Activated CD4-positive, alpha-beta T cell treated with anti-CD3 and anti-CD28 coated beads for 36 hours (primary cell): ENCODE measurements at regions not wholly inside any gene's neighbourhood (a gene's known extent, or its start where the extent isn't known, plus 50 kb on each side); places are given as distances from the start of the nearest gene placed in this dataset.

Source experiments
- ATAC-seq: fragments of 200-7000 bp; cut with Tn5 transposase; one replicate; pipeline ENCODE4 v1.10.0; 2021; ENCODE audit warnings: mild to moderate bottlenecking, moderate library complexity
- CTCF ChIA-PET: fragments of 350-600 bp; sonication (Branson Sonifier 250); formaldehyde crosslinking; loops from one replicate; lab custom pipeline; 2021; ENCODE audit warnings: antibody characterized with exemption; lab: Charles Lee
- POLR2A ChIA-PET: fragments of 350-600 bp; sonication (Branson Sonifier 250); formaldehyde crosslinking; loops from one replicate; lab custom pipeline; 2021; ENCODE audit warnings: antibody characterized with exemption, inconsistent platforms; lab: Charles Lee
- DNase-seq: peaks from one replicate; pipeline ENCODE4 v3.0.0-alpha.2; 2020
- H3K27ac Mint-ChIP-seq: one replicate; pipeline ENCODE4 v1.8.0; 2021; ENCODE audit warnings: mixed read lengths
- H3K27me3 Mint-ChIP-seq: one replicate; pipeline ENCODE4 v1.8.0; 2021; ENCODE audit warnings: mixed read lengths
- H3K36me3 Mint-ChIP-seq: one replicate; pipeline ENCODE4 v1.8.0; 2021; ENCODE audit warnings: low read depth, mixed read lengths
- H3K4me1 Mint-ChIP-seq: one replicate; pipeline ENCODE4 v1.8.0; 2021; ENCODE audit warnings: mixed read lengths
- H3K4me3 Mint-ChIP-seq: one replicate; pipeline ENCODE4 v1.8.0; 2021; ENCODE audit warnings: mild to moderate bottlenecking, moderate library complexity, mixed read lengths
- H3K9me3 Mint-ChIP-seq: one replicate; pipeline ENCODE4 v1.8.0; 2021; ENCODE audit warnings: low read depth, mixed read lengths
- intact Hi-C, 2 experiments: fragments of 100-400 bp; cut with DNase I in 1 of 2; cut with micrococcal nuclease in 1 of 2; formaldehyde crosslinking; loops; one replicate each; pipeline versions ENCODE4 v1.14.2 to v1.15.1; 2022 to 2024; cut with DNase I, micrococcal nuclease

DNA sequence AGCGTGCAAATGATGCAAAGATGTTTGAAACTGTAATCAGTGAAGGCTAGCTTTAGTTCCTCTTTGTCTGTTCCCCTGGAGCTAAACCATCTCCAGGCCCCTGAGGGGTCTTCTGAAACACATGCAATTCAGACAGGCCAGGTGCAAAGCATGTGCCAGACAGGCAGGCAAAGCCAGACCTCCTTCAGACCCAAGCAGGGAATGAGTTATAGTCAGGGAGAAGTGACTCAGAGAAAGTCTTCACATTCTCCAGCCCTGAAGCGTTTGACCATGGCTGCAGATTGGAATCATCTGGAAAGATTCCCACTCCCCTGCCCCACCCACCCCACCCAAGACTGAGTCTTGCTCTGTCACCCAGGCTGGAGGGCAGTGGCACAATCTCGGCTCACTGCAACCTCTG is 187.0 kb upstream of the ISX start:
- Mint-ChIP-seq H3K27me3 (peaks cover 2% of the 10 kb centered on the region), H3K4me3 (no peak overlapping the region), H3K9me3 (no peaks in the 10 kb centered on the region), H3K36me3 (no peaks in the 10 kb centered on the region), H3K27ac (no peak overlapping the region), H3K4me1 (no peaks in the 10 kb centered on the region)
- no peak for ATAC-seq
- intact Hi-C loops: no loop called here
- POLR2A ChIA-PET: no interaction called here
- CTCF ChIA-PET: no interaction called here
- DNase-seq: no peak

GRCh38 chr22:34880662-34881061 is 185.3 kb upstream of the ISX start:
- no peak for ATAC-seq
- Mint-ChIP-seq H3K27me3 (peaks cover 1% of the 10 kb centered on the region), H3K4me3 (no peak overlapping the region), H3K4me1 (no peaks in the 10 kb centered on the region), H3K27ac (no peak overlapping the region), H3K36me3 (no peaks in the 10 kb centered on the region), H3K9me3 (no peaks in the 10 kb centered on the region)
- intact Hi-C loops: no loop called here
- ChIA-PET POLR2A (interaction anchor here (0.5 kb wide), 1 partner anchor 928 kb away, joined by 3 read pairs; no protein-coding TSS in a partner anchor), CTCF (no interaction called here)
- no peak for DNase-seq

DNA sequence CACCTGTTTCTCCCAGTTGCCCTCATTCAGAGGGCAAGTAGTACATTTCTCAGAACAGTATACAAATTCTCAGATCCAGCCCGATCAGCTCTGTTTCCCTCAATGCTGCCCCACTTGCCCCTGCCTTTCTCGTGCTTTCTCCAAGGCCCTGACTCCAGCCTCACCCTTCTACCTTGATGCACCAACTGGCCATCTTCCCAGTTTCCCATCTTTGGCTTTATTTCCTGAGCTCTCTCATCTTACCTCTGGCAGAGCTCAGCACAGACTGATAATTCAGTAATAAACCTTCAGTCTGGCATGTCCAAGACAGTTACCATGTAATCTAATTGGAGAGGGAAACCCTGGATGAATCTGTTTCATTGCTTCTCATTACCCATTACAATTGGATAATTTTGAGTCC is 184.5 kb upstream of the ISX start:
- DNase-seq: no peak
- CTCF ChIA-PET: no interaction called here
- H3K9me3 Mint-ChIP-seq: no peaks in the 10 kb centered on the region
- no peaks in the 10 kb centered on the region for H3K4me1 Mint-ChIP-seq
- POLR2A ChIA-PET: no interaction called here
- ATAC-seq: no peak
- H3K27ac Mint-ChIP-seq: no peak overlapping the region
- H3K27me3 Mint-ChIP-seq: peaks cover 1% of the 10 kb centered on the region
- intact Hi-C loops: no loop called here
- no peak overlapping the region for H3K4me3 Mint-ChIP-seq
- H3K36me3 Mint-ChIP-seq: no peaks in the 10 kb centered on the region

- H3K27me3 Mint-ChIP-seq: peaks cover 1% of the 10 kb centered on the region
- CTCF ChIA-PET: interaction anchor here (0.8 kb wide), 1 partner anchor 19 kb away, joined by 3 read pairs; no protein-coding TSS in a partner anchor
- peaks cover 3% of the 10 kb centered on the region for H3K9me3 Mint-ChIP-seq
- DNase-seq (no peak), ATAC-seq (no peak)
- no peak overlapping the region for H3K27ac Mint-ChIP-seq
- H3K4me3 Mint-ChIP-seq: no peak overlapping the region
- intact Hi-C loops: no loop called here
- H3K4me1 Mint-ChIP-seq: no peaks in the 10 kb centered on the region
- POLR2A ChIA-PET: no interaction called here
- H3K36me3 Mint-ChIP-seq: no peaks in the 10 kb centered on the region
These were observed 180.1 kb upstream of the ISX start for GRCh38 chr22:34885852-34886251.

DNA sequence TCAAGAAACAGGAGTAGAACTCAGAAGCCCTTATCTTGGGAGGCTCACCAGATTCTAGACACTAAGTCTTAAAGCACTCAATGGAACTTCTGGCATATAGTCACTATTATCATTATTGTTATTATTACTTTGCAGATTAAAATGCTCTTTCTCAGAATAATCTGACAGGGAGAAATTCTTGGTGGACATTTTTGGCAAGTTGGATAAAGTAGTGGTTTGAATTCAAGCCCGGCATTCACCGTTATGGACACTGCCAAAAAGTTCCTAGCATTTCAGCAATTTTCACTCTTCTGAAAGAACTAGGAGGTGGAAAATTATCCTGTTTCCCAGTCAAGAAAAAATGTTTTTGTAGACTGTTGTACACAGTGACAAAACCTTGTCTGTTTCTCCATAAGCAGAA is 179.6 kb upstream of the ISX start:
- Mint-ChIP-seq H3K36me3 (no peaks in the 10 kb centered on the region), H3K9me3 (peaks cover 4% of the 10 kb centered on the region), H3K27ac (no peak overlapping the region), H3K4me3 (no peak overlapping the region), H3K4me1 (no peaks in the 10 kb centered on the region), H3K27me3 (peaks cover 1% of the 10 kb centered on the region)
- ATAC-seq: no peak
- CTCF ChIA-PET: no interaction called here
- intact Hi-C loops: no loop called here
- POLR2A ChIA-PET: no interaction called here
- no peak for DNase-seq

- DNase-seq (no peak), ATAC-seq (no peak)
- POLR2A ChIA-PET: no interaction called here
- Mint-ChIP-seq H3K27ac (no peak overlapping the region), H3K4me3 (no peak overlapping the region), H3K36me3 (no peaks in the 10 kb centered on the region), H3K27me3 (peaks cover 1% of the 10 kb centered on the region), H3K9me3 (peaks cover 6% of the 10 kb centered on the region), H3K4me1 (no peaks in the 10 kb centered on the region)
- CTCF ChIA-PET: no interaction called here
- intact Hi-C loops: no loop called here
These were observed 179.1 kb upstream of the ISX start for GRCh38 chr22:34886812-34887211.

- POLR2A ChIA-PET: no interaction called here
- Mint-ChIP-seq H3K4me3 (no peak overlapping the region), H3K36me3 (no peaks in the 10 kb centered on the region), H3K9me3 (no peaks in the 10 kb centered on the region), H3K27ac (no peak overlapping the region), H3K27me3 (peaks cover 11% of the 10 kb centered on the region), H3K4me1 (no peaks in the 10 kb centered on the region)
- ATAC-seq (no peak), DNase-seq (no peak)
- CTCF ChIA-PET: no interaction called here
- intact Hi-C loops: no loop called here
These were observed 168.8 kb upstream of the ISX start for GRCh38 chr22:34897126-34897525.

GRCh38 chr22:34902335-34902734 is 163.6 kb upstream of the ISX start:
- Mint-ChIP-seq H3K4me3 (no peak overlapping the region), H3K4me1 (no peaks in the 10 kb centered on the region), H3K9me3 (no peaks in the 10 kb centered on the region), H3K27ac (no peak overlapping the region), H3K36me3 (no peaks in the 10 kb centered on the region), H3K27me3 (no peaks in the 10 kb centered on the region)
- DNase-seq (no peak), ATAC-seq (no peak)
- intact Hi-C loops: no loop called here
- POLR2A ChIA-PET: interaction anchor here (0.6 kb wide), 1 partner anchor 1272 kb away, joined by 3 read pairs; no protein-coding TSS in a partner anchor
- CTCF ChIA-PET: no interaction called here

- Mint-ChIP-seq H3K4me3 (no peak overlapping the region), H3K27ac (no peak overlapping the region), H3K9me3 (no peaks in the 10 kb centered on the region), H3K4me1 (no peaks in the 10 kb centered on the region), H3K27me3 (no peaks in the 10 kb centered on the region), H3K36me3 (no peaks in the 10 kb centered on the region)
- POLR2A ChIA-PET: no interaction called here
- CTCF ChIA-PET: interaction anchor here (0.7 kb wide), 1 partner anchor 120 kb away, joined by 3 read pairs; no protein-coding TSS in a partner anchor
- intact Hi-C loops: no loop called here
- no peak for DNase-seq
- ATAC-seq: no peak
These were observed 162.5 kb upstream of the ISX start for GRCh38 chr22:34903416-34903815.

DNA sequence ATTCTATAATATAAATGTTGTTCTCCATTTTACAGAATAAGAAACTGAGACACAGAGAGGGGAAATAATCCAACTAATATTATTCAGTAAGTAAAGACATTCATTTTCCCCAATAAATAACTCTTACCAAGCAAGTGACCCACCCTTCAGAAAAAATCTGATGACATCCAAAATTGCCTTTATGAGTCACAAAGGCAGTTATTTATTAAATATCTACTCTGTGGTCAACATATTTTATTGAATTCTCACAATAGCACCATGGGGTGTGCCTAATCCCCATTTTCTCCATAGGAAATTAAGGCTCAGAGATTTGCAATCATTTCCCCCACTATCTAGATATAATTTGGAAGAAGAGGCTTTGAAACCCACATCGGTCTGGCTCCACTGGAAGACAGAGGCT is 161.5 kb upstream of the ISX start:
- Mint-ChIP-seq H3K27ac (no peak overlapping the region), H3K4me3 (no peak overlapping the region), H3K9me3 (no peaks in the 10 kb centered on the region), H3K36me3 (no peaks in the 10 kb centered on the region), H3K27me3 (no peaks in the 10 kb centered on the region), H3K4me1 (no peaks in the 10 kb centered on the region)
- POLR2A ChIA-PET: no interaction called here
- DNase-seq (no peak), ATAC-seq (no peak)
- intact Hi-C loops: no loop called here
- CTCF ChIA-PET: no interaction called here

DNA sequence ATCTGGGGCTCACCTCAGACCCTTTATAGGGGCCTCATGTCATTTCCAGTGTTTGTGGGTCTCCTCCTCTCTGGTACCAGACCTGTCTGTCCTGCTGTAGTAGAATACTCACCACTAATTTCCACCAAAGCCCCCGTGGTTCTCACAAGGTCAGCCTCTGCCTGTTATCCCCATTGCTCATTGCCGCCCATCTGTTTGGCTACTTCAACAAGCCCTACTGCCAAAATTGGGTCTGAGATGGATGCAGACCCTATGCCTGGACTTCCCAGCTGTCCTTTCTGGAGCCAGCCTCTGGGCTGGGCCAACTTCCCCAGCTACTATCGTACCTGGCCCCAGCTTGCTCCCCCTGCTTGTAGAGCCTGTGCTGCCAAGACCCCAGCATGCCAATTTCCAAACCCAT is 152.1 kb upstream of the ISX start:
- intact Hi-C loops: no loop called here
- Mint-ChIP-seq H3K4me1 (no peaks in the 10 kb centered on the region), H3K4me3 (no peak overlapping the region), H3K27ac (no peak overlapping the region), H3K9me3 (no peaks in the 10 kb centered on the region), H3K36me3 (no peaks in the 10 kb centered on the region), H3K27me3 (peaks cover 10% of the 10 kb centered on the region)
- ChIA-PET POLR2A (no interaction called here), CTCF (no interaction called here)
- DNase-seq: no peak
- no peak for ATAC-seq

- no peaks in the 10 kb centered on the region for H3K36me3 Mint-ChIP-seq
- DNase-seq: no peak
- peaks cover 9% of the 10 kb centered on the region for H3K27me3 Mint-ChIP-seq
- ChIA-PET POLR2A (interaction anchor here (0.5 kb wide), 1 partner anchor 101 kb away, joined by 4 read pairs; no protein-coding TSS in a partner anchor), CTCF (no interaction called here)
- no peaks in the 10 kb centered on the region for H3K9me3 Mint-ChIP-seq
- H3K4me3 Mint-ChIP-seq: no peak overlapping the region
- H3K27ac Mint-ChIP-seq: no peak overlapping the region
- no peak for ATAC-seq
- H3K4me1 Mint-ChIP-seq: no peaks in the 10 kb centered on the region
- intact Hi-C loops: no loop called here
These were observed 151.1 kb upstream of the ISX start for GRCh38 chr22:34914846-34915245.

- POLR2A ChIA-PET: no interaction called here
- ATAC-seq: no peak
- no peaks in the 10 kb centered on the region for H3K36me3 Mint-ChIP-seq
- H3K9me3 Mint-ChIP-seq: no peaks in the 10 kb centered on the region
- peaks cover 6% of the 10 kb centered on the region for H3K27me3 Mint-ChIP-seq
- H3K27ac Mint-ChIP-seq: no peak overlapping the region
- no peak overlapping the region for H3K4me3 Mint-ChIP-seq
- H3K4me1 Mint-ChIP-seq: no peaks in the 10 kb centered on the region
- DNase-seq: no peak
- intact Hi-C loops: no loop called here
- CTCF ChIA-PET: no interaction called here
These were observed 148.7 kb upstream of the ISX start for GRCh38 chr22:34917239-34917638.
